Keratinocyte (primary cell): ENCODE measurements at regions not wholly inside any gene's neighbourhood (a gene's known extent, or its start where the extent isn't known, plus 50 kb on each side); places are given as distances from the start of the nearest gene placed in this dataset.

Source experiments
- DNase-seq: peaks from one replicate; pipeline ENCODE4 v3.0.0-alpha.2; 2011; ENCODE audit warnings: low read depth, missing footprints, low spot score
- FAIRE-seq: peaks from 2 replicates; lab custom pipeline; 2011; peaks lifted over from hg19 to GRCh38; lab: Jason Lieb, UNC
- H2AFZ ChIP-seq: 2 replicates; pipeline ENCODE4 v1.6.0; 2012; ENCODE audit warnings: low read length, control low read depth, inconsistent platforms; ENCODE audit not compliant: control insufficient read depth
- H3K27ac ChIP-seq: 2 replicates; pipeline ENCODE4 v1.5.1; 2011; ENCODE audit warnings: low read length; ENCODE audit not compliant: control insufficient read depth, insufficient read depth
- H3K27me3 ChIP-seq: 3 replicates; pipeline ENCODE4 v1.6.0; 2011; ENCODE audit warnings: low read length; ENCODE audit not compliant: control insufficient read depth, insufficient read depth; ENCODE audit errors: extremely low read depth
- H3K36me3 ChIP-seq, 2 experiments: 2 replicates in 1 of 2; 3 replicates in 1 of 2; pipeline ENCODE4 v1.5.1; 2011; ENCODE audit warnings: low read length in 2 of 2, mild to moderate bottlenecking in 1 of 2; ENCODE audit not compliant: control insufficient read depth in 2 of 2, insufficient read depth in 2 of 2; ENCODE audit errors: extremely low read depth in 1 of 2
- H3K4me1 ChIP-seq: 3 replicates; pipeline ENCODE4 v1.5.1; 2011; ENCODE audit warnings: low read length; ENCODE audit not compliant: control insufficient read depth, insufficient read depth; ENCODE audit errors: extremely low read depth
- H3K4me2 ChIP-seq: 3 replicates; pipeline ENCODE4 v1.6.0; 2011; ENCODE audit warnings: low read depth, low read length; ENCODE audit not compliant: control insufficient read depth, insufficient read depth; ENCODE audit errors: extremely low read depth
- H3K4me3 ChIP-seq, 3 experiments: fragments of 200-600 bp in 1 of 3; sonication (generic) in 1 of 3; 2 replicates in 2 of 3; 3 replicates in 1 of 3; pipeline ENCODE4 v1.5.1; 2011 to 2016; ENCODE audit warnings: low read length in 3 of 3, mild to moderate bottlenecking in 3 of 3, control low read depth in 2 of 3, inconsistent platforms in 1 of 3, low read depth in 1 of 3, mixed read lengths in 1 of 3, mixed run types in 1 of 3, moderate library complexity in 1 of 3; ENCODE audit not compliant: control insufficient read depth in 2 of 3, insufficient read depth in 2 of 3; ENCODE audit errors: extremely low read depth in 1 of 3
- H3K79me2 ChIP-seq: 2 replicates; pipeline ENCODE4 v1.6.0; 2012; ENCODE audit warnings: low read length; ENCODE audit not compliant: control insufficient read depth, insufficient read depth
- H3K9ac ChIP-seq: 3 replicates; pipeline ENCODE4 v1.6.0; 2011; ENCODE audit warnings: low read length; ENCODE audit not compliant: control insufficient read depth, insufficient read depth; ENCODE audit errors: extremely low read depth
- H3K9me1 ChIP-seq: 3 replicates; pipeline ENCODE4 v1.6.0; 2011; ENCODE audit warnings: low read length; ENCODE audit not compliant: control insufficient read depth, insufficient read depth; ENCODE audit errors: extremely low read depth
- H3K9me3 ChIP-seq: 2 replicates; pipeline ENCODE4 v1.5.1; 2012; ENCODE audit warnings: low read depth, low read length; ENCODE audit not compliant: control insufficient read depth
- H4K20me1 ChIP-seq: 3 replicates; pipeline ENCODE4 v1.6.0; 2011; ENCODE audit warnings: low read length; ENCODE audit not compliant: control insufficient read depth, insufficient read depth; ENCODE audit errors: extremely low read depth
- CTCF ChIP-seq, 3 experiments: IDR thresholded peaks in 1 of 3; conservative IDR thresholded peaks in 1 of 3; optimal IDR thresholded peaks in 1 of 3; 2 replicates in 2 of 3; 3 replicates in 1 of 3; pipeline versions ENCODE3 to v1.5.1; 2011; ENCODE audit warnings: low read length in 3 of 3, mild to moderate bottlenecking in 3 of 3, moderate library complexity in 2 of 3, control low read depth in 1 of 3, inconsistent platforms in 1 of 3; ENCODE audit not compliant: insufficient read depth in 2 of 3; ENCODE audit errors: extremely low read depth in 1 of 3
- EZH2 ChIP-seq: IDR thresholded peaks from one replicate; pipeline ENCODE4 v1.6.1; 2012; ENCODE audit warnings: inconsistent platforms, mild to moderate bottlenecking, low read length, moderate library complexity
- dilution Hi-C: fragments of 300-500 bp; cut with MboI; formaldehyde crosslinking; loops from one replicate; pipeline ENCODE4 v1.7.0; 2020; ENCODE audit warnings: low sequenced_read_pairs; ENCODE audit not compliant: extremely low pct_ligation_motif_present

GRCh38 chr11:28459912-28460311, 351.7 kb downstream of the METTL15 start:
- no peak overlapping the region for H3K4me2 ChIP-seq
- no peak overlapping the region for H3K4me3 ChIP-seq
- H3K4me1 ChIP-seq: no peaks in the 10 kb centered on the region
- FAIRE-seq (no peak), DNase-seq (no peak)
- H3K9me3 ChIP-seq: no peaks in the 10 kb centered on the region
- H3K36me3 ChIP-seq: no peaks in the 10 kb centered on the region
- no peak overlapping the region for H3K9ac ChIP-seq
- no peaks in the 10 kb centered on the region for H3K9me1 ChIP-seq
- no peak overlapping the region for H2AFZ ChIP-seq
- no peaks in the 10 kb centered on the region for H3K79me2 ChIP-seq
- dilution Hi-C loops: no loop called here
- no peaks in the 10 kb centered on the region for H3K27me3 ChIP-seq
- no peak overlapping the region for H3K27ac ChIP-seq
- no peaks in the 10 kb centered on the region for H4K20me1 ChIP-seq
- TF ChIP-seq EZH2 (no peak), CTCF (optimal IDR thresholded peaks at IDR 0.05 in 1 of 3, IDR thresholded peaks at IDR 0.05 in 1 of 3, conservative IDR thresholded peaks at IDR 0.05 in 1 of 3; ENCODE audit: extremely low read depth in 1 of 3, insufficient read depth in 2 of 3, low read length in 3 of 3) (no peak)

GRCh38 chr11:28457481-28458065, 349.4 kb downstream of the METTL15 start:
- Histone ChIP-seq H3K79me2 (no peaks in the 10 kb centered on the region), H2AFZ (no peak overlapping the region), H3K4me2 (no peak overlapping the region), H4K20me1 (no peaks in the 10 kb centered on the region), H3K36me3 (no peaks in the 10 kb centered on the region), H3K9me1 (no peaks in the 10 kb centered on the region), H3K27ac (no peak overlapping the region), H3K9me3 (no peaks in the 10 kb centered on the region), H3K4me3 (no peak overlapping the region), H3K9ac (no peak overlapping the region), H3K4me1 (no peaks in the 10 kb centered on the region), H3K27me3 (no peaks in the 10 kb centered on the region)
- FAIRE-seq (no peak), DNase-seq (no peak)
- dilution Hi-C loops: no loop called here
- TF ChIP-seq CTCF (optimal IDR thresholded peaks at IDR 0.05 in 1 of 3, IDR thresholded peaks at IDR 0.05 in 1 of 3, conservative IDR thresholded peaks at IDR 0.05 in 1 of 3; ENCODE audit: extremely low read depth in 1 of 3, insufficient read depth in 2 of 3, low read length in 3 of 3) (no peak), EZH2 (no peak)
